Neutrophil (primary cell): ENCODE measurements at regions not wholly inside any gene's neighbourhood (a gene's known extent, or its start where the extent isn't known, plus 50 kb on each side); places are given as distances from the start of the nearest gene placed in this dataset.
"Not testable (repeated sequence)": the region's sequence is repeated elsewhere in the genome, so short reads cannot be mapped to it uniquely, and the experiment has no call there.

Experiments
- H3K27ac ChIP-seq: fragments of 200-600 bp; sonication (generic); 2 replicates; pipeline ENCODE4 v1.5.1; 2016; ENCODE audit warnings: mild to moderate bottlenecking, moderate library complexity
- H3K27me3 ChIP-seq: fragments of 200-600 bp; sonication (generic); 2 replicates; pipeline ENCODE4 v1.6.0; 2016; ENCODE audit warnings: mild to moderate bottlenecking
- H3K36me3 ChIP-seq: fragments of 200-600 bp; sonication (generic); 2 replicates; pipeline ENCODE4 v1.5.1; 2017
- H3K4me1 ChIP-seq, 2 experiments: fragments of 200-600 bp in 1 of 2; sonication (generic) in 1 of 2; 1 replicate in 1 of 2; 2 replicates in 1 of 2; pipeline versions ENCODE4 v1.5.1 to v1.6.1; 2013 to 2016; ENCODE audit warnings: low read depth in 1 of 2, low read length in 1 of 2, mild to moderate bottlenecking in 1 of 2, moderate library complexity in 1 of 2; ENCODE audit not compliant: control insufficient read depth in 1 of 2, insufficient read depth in 1 of 2
- H3K4me3 ChIP-seq, 2 experiments: fragments of 200-600 bp in 1 of 2; sonication (generic) in 1 of 2; 1 replicate in 1 of 2; 2 replicates in 1 of 2; pipeline ENCODE4 v1.5.1; 2013 to 2016; ENCODE audit warnings: low read depth in 1 of 2, low read length in 1 of 2, mild to moderate bottlenecking in 1 of 2, moderate library complexity in 1 of 2
- H3K9me3 ChIP-seq: fragments of 200-600 bp; sonication (generic); 2 replicates; pipeline ENCODE4 v1.5.1; 2016
- CTCF ChIP-seq: fragments of 200-600 bp; sonication (generic); IDR thresholded peaks from 2 replicates; pipeline ENCODE4 v1.5.1; 2016; ENCODE audit warnings: antibody characterized with exemption

- TF ChIP-seq CTCF: no peak
- H3K4me3 ChIP-seq: no peak overlapping the region
- no peaks in the 10 kb centered on the region for H3K9me3 ChIP-seq
- no peaks in the 10 kb centered on the region for H3K36me3 ChIP-seq
- H3K4me1 ChIP-seq: no peaks in the 10 kb centered on the region
- H3K27ac ChIP-seq: no peak overlapping the region
- H3K27me3 ChIP-seq: no peaks in the 10 kb centered on the region
Measured at GRCh38 chr14:105971593-105972500, 445.5 kb downstream of the TMEM121 start.

GRCh38 chr14:105974902-105975301 is 448.5 kb downstream of the TMEM121 start:
- no peaks in the 10 kb centered on the region for H3K27me3 ChIP-seq

GRCh38 chr14:105978618-105979295 is 452.4 kb downstream of the TMEM121 start:
- H3K27me3 ChIP-seq: no peaks in the 10 kb centered on the region
- H3K36me3 ChIP-seq: no peaks in the 10 kb centered on the region
- no peak for TF ChIP-seq CTCF
- no peak overlapping the region for H3K4me3 ChIP-seq
- no peaks in the 10 kb centered on the region for H3K9me3 ChIP-seq
- no peak overlapping the region for H3K27ac ChIP-seq
- H3K4me1 ChIP-seq: no peaks in the 10 kb centered on the region

More at GRCh38 chr14:105974902-105975301, 448.5 kb downstream of the TMEM121 start:
- Histone ChIP-seq H3K36me3 (no peaks in the 10 kb centered on the region), H3K27ac (no peak overlapping the region), H3K9me3 (no peaks in the 10 kb centered on the region), H3K4me1 (no peaks in the 10 kb centered on the region), H3K4me3 (no peak overlapping the region)
- no peak for TF ChIP-seq CTCF

- Histone ChIP-seq H3K27ac (no peak overlapping the region), H3K9me3 (no peaks in the 10 kb centered on the region), H3K4me1 (no peaks in the 10 kb centered on the region), H3K36me3 (no peaks in the 10 kb centered on the region), H3K4me3 (no peak overlapping the region), H3K27me3 (no peaks in the 10 kb centered on the region)
- TF ChIP-seq CTCF: no peak
Measured at GRCh38 chr14:105979446-105979845, 453.1 kb downstream of the TMEM121 start.

- Histone ChIP-seq H3K27ac (no peak overlapping the region), H3K4me1 (no peaks in the 10 kb centered on the region), H3K9me3 (no peaks in the 10 kb centered on the region), H3K36me3 (no peaks in the 10 kb centered on the region), H3K4me3 (no peak overlapping the region), H3K27me3 (no peaks in the 10 kb centered on the region)
- no peak for TF ChIP-seq CTCF
Measured at GRCh38 chr14:105980224-105980623, 453.8 kb downstream of the TMEM121 start.

GRCh38 chr14:105981517-105982302 is 455.3 kb downstream of the TMEM121 start:
- not testable (repeated sequence) for H3K9me3 ChIP-seq, H3K27ac ChIP-seq, H3K27me3 ChIP-seq, H3K36me3 ChIP-seq, H3K4me3 ChIP-seq, H3K4me1 ChIP-seq
